Vagina (tissue), 2 donors: ENCODE measurements at regions not wholly inside any gene's neighbourhood (a gene's known extent, or its start where the extent isn't known, plus 50 kb on each side); places are given as distances from the start of the nearest gene placed in this dataset.

Source experiments
- CTCF ChIP-seq, 3 experiments: fragments of 450-650 bp in 2 of 3; fragments of 200-600 bp in 1 of 3; sonication (generic) in 1 of 3; IDR thresholded peaks; one replicate each; pipeline ENCODE4 v1.5.1; 2017 to 2019; ENCODE audit warnings: antibody characterized with exemption in 3 of 3, mild to moderate bottlenecking in 2 of 3, moderate library complexity in 2 of 3
- POLR2AphosphoS5 ChIP-seq, 2 donors: sonication (generic); formaldehyde crosslinking; IDR thresholded peaks; one replicate each; pipeline ENCODE4 v1.9.0; 2017; ENCODE audit warnings: antibody characterized with exemption in 2 of 2, mild to moderate bottlenecking in 2 of 2, low read depth in 1 of 2; ENCODE audit not compliant: insufficient read depth in 1 of 2

DNA sequence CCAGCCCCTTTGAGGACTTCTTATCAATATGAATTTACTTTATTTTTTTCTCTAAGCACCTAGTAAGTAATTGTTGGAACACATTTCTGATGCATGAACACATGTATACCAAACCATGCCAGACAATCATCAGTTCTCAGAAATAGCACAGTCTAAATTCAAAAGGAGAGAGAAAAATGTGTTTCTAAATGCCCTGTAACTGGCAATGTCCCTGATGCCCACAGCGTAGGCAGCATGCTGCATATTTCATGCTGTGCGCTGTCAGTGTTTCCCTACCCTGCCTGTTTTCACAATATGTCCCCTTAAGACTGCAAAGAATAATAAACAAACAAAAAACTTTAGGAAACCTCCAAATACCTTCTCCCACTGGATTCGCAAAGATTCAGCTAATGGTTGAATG, 881.0 kb upstream of the CHAC2 start:
- TF ChIP-seq POLR2AphosphoS5 (IDR thresholded peaks at IDR 0.05; ENCODE audit: insufficient read depth in 1 of 2, low read depth in 1 of 2) = no peak
- TF ChIP-seq CTCF (IDR thresholded peaks at IDR 0.05) = no peak
